ENCODE measurements at regions not wholly inside any gene's neighbourhood (a gene's known extent, or its start where the extent isn't known, plus 50 kb on each side); places are given as distances from the start of the nearest gene placed in this dataset.

DNA sequence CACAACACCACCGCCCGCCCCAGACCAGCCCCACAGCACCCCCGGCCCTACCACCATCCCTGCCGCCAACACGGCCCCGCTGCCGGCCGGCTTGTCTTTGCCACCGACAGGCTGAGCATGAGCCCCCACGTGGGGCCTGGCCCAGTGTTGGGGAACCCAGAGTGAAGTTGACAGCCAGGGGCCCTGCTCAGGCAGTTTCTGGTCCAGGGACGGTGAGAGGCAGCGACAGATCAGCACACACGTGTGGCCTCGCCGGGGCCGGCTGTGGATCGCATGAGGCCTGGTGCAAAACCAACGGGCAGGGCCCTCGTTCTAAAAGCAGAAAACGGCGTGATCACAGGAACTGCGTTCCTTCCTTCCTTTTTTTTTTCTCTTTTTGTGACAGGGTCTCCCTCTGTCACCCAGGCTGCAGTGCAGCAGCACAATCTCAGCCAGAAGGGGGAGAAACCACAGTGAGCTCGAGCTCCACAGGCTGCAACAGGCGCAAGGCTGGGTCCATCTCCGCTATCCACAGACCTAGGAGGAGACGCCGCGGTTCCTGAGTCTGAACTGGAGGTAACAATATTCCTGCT lies 50.5 kb upstream of the FBRSL1 start:
- DNase-seq = no peak

DNA sequence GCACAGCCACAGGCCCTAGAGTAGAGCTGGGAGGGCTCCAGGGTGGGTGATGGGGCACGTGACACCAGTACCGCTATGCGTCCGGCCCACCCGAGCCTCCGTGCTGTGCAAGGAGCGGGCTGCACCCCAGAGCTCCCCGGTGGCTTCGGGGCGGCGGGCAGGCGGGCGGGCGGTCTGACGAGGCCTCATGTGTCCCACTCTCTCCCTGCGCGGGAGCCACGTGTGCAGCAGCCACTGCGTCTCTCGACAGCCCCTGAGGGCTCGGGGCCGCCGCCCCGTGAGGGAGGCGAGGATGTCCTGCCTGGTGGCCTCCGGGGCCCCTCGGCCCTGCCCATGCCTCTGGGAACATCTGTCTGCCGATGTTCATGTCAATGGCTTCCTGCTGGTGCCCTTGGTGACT lies 51.2 kb upstream of the FBRSL1 start:
- DNase-seq = no peak

DNA sequence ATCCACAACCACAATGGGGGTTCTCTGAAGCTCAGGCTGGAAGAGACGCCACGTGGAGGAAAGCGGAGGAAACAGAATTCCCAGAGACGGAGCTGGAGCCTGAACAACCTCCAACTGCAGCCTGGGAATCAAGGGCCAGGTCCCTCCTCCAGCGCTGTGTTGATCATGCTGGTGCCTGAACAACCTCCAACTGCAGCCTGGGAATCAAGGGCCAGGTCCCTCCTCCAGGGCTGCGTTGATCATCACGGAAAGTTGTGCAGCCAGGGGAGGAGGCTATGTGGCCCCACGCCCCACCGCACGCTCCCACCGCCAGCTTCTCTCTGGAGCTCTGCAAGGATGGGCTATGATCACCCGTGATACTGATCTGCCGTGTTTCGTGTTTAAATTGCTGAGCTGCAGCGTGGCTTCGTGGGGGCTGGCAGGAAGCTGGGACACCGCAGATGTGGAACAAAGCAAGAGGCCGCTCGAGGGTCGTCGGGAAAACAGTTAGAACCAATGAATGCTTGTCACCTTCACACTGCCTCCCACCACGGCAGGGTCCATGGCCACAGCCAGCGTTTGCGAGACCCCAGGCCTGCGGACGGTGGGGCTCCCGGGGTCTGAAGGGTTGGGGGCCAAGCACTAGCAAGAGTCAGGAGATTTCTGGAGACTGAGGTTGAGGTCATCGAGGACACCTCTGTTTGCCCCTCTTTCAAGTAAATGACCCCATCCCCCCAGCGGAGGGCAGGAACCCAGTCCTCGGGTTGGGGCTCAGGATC lies 51.8 kb upstream of the FBRSL1 start:
- no peak for DNase-seq

DNA sequence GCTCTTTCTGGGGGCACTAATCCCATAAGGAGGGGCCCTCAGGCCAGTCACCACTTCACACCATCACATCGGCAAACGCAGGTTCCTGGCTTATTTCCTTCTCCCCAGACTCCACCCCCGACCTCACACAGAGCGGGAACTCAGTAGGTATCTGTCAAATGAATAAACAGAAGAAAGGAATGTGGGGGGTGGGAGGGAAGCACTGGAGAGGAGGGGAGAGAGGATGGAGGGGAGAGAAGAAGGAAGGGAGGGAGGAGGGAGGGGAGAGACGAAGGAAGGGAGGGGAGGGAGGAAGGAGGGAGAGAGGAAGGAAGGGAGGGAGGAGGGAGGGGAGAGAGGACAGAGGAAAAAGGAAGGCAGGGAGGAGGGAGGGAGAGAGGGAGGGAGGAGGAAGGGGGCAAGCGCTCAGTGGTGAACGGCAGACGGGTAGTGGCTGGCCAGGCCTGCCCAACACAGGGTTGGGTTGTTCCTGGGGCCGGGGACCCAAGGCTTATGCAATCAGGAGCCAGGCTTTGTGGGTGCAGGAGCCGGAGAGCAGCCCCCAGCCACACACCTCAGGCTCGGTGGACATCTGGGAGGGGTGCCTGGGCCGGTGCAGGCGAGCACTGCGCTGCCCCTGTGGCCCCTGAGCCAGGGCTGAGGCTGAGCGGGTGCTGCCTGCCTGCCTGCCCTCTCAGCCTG lies 52.6 kb upstream of the FBRSL1 start:
- no peak for DNase-seq

DNA sequence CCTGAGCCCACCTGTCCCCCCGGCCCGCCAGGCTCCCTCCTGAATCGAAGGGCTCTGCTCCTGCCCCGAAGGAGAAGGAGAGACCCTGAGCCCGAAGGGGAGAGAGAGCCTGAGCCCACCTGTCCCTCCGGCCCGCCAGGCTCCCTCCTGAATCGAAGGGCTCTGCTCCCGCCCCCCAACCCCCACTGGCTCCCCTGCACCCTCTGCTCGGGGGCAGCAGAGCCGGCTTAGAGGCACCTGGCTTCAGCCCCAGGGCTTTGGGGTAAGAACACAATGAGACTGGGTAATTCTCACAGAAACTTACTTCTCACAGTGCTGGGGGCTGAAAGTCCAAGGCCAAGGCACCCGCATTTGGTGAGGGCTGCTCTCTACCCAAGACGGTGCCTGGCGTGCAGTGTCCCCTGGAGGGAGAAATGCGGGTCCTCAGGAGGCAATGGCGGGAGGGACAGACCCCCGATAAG lies 53.1 kb upstream of the FBRSL1 start:
- DNase-seq = no peak

DNA sequence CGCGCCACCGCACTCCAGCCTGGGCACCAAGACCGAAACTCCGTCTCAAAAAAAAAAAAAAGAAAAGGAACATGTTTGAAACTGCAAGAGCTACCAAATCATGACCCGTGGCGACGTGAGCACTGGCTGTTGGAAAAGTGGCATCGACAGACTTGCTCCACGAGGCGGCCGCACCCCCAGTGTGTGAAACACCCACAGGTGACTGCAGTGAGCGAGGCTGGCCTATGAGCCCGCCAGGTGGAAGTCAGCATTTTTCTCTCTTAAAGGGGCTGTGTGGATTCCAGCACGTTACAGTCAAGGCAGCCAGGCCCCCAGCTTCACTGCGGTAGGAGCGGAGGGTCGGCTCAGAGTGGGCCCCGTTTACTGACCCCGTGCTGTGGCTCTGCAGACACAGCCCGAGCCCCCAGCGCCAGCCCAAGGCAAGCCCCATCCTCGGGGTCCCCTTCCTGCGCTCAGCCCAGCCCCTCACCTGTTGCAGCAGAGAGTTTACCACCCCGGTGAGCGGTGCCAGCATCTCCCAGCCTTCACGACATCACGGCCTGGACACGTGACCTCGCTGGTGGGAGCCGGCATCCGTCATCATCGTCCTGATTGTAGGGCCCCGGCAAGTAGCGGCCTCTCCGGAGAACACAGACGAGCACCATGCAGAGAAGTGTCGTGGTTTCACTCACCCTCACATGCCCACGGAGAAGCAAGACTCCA lies 54.3 kb upstream of the FBRSL1 start:
- DNase-seq = no peak

DNA sequence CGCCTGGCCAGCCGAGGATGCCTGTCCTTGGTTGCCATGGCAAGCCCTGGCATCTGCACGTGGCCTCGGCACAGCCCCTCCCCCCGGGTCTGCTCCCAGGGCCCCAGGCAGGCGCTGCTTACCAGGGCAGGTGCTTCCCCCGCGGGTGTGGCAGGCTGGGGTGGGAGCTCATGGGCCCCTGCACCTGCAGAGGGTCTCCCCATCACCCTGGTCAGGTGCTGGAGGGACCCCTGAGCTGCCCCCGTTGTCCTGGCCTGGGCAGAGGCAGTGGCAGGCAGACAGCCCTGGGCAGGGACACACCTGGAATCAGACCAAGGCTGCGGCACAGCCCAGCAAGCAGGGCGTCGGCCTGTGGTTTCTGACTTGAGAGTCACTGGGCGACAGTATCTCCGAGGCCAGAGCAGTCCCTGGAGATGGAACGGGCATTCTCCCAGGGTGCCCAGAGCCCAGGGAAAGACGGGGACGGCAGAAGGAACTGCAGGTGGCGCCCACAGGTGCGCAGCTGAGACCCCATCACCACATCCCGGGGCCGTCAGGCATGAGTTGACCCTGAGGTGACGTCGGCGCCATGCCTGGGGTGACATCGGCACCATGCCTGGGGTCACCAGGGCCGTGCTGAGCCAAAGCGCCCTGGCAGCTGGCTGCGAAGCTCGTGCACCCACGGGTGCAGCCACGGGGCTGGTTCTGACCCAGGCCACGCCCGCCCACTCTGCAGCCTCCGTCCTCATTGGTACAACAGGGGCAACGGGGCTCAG lies 56.1 kb upstream of the FBRSL1 start:
- DNase-seq = no peak

DNA sequence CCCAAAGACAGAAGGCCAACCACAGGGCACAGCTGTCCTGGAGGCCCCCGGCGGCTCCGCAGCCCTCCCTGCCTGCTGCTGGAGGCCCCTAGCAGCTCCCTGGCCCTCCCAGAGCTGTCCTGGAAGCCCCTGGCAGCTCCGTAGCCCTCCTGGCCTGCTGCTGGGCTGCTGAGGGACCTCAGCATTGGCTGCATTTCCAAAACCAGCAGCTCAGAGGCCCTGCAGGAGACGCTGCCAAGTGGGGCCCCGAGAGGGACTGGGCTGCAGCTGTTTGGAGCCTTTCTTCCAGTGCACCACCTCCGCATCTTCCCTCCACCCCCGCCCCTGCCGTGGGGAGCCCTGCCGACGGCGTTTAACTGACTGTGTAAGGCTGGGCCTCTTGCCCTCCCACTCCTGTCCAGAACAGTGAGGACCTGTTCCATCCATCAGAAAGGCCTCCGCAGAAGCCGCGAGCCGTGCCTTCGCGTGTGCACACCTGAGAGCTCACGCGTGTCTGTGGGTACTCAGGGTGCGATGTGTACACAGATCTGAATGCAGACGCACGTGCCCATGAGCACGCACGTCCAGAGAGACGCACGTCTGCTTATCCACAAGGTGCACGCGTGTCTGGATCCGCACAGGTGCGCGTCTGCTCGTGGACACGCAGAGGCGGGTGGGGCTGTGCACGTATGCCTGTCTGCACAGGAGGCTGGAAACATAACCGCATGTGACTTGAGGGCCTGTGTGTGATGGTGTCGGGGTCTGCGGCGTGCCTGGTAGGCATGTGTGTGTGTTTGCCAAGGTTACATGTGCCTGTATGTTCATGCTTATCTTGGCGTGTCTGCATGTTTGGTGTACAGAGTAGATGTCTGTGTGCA lies 57.0 kb upstream of the FBRSL1 start:
- no peak for DNase-seq

DNA sequence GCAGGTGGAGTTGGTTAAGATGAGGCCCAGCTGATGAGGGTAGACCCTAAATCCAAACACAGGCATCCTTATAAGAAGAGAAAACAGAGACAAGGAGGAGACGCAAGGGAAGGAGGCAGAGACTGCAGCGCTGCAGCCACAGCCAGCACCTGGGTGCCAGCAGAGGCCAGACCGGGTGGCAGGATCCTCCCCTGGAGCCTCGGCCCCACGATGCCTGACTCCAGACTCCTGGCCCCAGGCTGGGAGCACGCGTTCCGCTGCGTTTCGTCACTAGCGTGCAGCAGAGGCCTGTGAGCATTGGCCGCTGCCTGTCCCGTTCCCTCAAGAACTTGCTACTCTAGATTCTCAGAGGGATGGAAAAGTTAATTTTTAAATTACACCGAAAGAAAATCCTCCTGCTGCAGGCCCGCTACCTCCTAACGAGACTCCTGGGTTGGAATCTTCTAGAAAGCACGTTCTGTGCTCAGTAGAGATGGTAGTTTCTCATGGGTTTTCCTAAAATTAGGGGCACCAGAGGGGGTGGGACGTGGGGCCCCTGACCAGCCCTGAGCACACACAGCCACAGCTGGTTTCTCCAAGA lies 57.7 kb upstream of the FBRSL1 start:
- no peak for DNase-seq

DNA sequence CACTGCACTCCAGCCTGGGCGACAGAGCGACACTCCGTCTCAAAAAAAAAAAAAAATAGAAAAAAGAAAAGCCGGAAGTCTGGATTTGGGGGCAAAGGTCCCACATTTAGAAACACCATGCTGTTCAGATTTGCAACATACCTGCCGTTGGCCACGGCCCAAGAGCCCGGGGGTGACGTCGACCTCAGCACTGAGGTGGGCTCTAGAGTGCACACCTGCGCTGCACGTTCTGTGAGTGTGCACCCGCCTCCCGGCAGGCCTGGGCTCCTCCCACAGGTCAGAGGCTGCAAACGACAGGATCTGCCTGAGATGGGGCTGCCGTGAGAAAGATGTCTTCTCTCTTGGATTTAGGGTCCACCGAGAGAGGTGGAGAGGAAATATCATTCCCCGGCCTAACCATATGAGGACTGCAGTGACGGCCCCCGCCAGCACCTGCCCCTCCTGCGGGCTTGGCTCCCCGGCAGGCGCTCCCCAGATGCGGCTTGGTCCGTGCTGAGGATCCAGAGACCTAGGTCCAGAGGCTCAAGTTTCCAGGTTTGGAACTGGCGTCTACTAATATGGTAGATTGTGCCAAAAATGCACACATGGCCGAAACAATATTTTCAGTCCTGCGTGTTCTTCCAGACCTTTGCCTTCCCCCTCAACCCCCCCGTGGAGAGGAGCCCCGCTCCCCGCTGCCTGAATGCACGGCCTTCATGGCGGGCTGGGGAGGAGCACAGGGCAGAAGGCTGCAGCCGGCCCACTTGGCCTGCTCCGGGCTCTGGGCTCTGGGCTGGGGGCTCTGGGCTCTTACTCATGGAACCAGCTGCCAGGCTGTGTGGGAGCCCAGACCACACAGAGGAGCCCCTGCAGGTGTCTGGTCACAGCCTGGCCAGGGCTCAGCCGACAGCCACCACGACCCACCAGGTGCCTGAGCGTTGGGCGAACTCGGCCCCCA lies 58.8 kb upstream of the FBRSL1 start:
- no peak for DNase-seq

DNA sequence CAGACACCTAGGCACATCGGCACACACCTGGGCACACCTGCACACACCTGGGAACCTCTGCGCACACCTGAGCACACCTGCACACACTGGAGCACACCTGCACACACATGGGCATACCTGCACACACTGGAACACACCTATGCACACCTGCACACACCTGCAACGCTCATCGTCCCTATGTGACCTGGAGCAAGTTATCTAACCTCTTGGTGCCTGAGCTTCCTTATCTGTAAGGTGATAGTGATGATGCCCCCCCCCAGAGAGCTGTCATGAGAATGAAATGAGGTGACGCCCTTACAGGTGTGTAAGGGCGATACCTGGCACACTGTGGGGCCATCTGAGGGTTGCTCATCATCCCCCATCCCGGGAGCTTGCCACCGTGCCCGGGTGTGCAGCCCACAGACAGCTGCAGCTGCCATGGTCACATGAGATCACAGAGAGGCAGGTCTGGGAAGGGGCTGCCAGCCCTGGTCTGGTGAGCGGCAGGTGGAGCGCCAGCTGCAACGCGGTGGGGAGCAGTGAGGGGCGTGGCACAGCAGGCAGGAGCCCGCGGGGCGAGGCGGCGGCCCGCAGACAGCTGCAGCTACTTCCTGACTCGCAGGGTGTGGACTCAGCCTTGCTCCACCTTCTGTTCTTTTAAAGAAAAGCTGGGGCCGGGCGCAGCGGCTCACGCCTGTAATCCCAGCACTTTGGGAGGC lies 59.9 kb upstream of the FBRSL1 start:
- peak; percentile 73 for DNase-seq

DNA sequence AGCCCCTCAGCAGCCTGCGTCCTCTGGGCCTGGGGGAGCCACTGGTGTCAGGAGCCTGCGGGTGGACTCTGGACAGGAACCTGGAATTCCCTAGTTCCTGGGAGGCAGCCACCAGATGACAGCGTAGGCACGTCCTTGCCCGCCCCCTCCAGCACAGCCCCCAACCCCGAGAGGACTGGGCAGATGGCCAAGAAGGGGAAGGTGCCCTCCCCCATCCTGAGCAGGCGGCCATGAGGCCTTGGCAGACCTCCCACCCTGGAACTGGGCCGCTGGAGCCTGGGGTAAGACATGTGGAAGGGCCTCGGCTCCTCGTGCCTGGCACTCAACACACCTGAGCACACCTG lies 60.4 kb upstream of the FBRSL1 start:
- no peak for DNase-seq

DNA sequence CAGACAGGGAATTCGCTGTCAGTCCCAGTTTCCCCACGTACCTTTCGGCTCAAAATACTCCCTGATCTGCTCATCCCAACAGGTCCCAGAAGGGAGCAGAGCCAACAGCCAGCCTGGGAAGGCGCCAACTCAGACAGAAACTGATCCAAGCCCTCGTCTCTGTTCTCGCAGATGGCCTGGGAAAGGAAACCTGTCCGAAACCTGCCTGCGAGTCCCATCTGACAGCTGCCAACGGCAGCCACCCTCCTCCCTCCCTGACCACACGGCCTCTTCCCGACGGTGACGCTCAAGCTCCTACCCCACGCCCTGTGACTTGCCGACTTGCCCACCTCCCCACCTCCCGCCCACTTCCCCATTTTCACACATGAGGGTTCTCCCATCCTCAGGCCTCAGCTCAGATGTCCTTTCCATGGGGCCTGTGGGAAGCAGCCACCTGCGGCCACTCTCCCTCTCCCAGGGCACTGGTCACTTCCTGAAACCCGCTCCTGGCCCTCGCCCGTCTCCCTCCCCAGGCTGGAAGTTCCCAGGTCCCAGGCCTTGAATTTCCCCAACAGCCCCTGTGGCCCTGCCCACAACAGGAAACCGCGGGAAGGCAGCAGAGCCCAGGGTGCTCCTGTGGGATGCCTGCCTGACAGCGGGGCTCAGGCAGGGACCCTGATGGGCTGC lies 60.9 kb upstream of the FBRSL1 start:
- DNase-seq = no peak

DNA sequence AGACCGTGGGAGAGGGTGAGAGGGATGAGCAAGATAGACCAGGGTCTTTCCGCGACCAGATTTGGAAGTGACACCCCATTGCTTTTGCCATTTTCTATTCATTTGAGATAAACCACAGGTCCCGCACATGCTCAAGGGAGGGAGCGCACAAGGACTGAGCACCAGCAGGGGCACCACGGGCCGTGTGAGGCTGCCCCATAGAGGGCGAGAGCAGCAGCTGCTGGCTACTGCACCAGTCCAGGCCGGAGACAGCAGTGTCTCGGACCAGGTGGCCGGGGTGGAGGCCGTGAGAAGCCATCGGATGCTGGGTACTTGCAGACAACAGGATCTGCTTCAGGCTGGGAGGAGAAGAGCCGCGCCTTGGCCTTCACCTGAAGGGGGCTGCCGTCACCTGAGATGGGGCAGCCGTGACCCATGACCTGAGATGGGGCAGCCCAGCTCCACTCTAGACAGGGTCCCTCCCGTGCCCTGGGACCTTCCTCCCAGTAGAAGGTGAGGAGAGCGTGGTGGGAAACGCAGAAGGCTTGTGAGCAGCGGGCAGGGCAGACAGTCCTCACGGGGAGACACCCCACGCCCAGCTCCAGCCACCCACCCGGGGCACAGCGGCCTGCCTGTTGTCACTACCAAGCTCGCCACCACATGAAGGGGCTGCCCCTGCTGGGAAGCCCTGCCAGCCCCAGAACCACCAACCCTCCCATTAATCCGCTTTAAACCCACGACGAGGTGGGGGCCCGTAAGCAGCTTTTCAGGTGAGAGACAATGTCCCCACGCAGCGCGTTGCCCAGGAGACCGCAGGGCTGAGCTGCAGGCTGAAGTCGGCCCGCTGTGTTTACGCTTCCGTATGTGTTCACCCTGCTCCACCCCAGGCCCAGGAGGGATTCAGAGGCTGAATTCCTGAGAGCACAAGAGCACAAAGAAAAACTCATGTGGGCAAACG lies 61.7 kb upstream of the FBRSL1 start:
- DNase-seq = no peak

DNA sequence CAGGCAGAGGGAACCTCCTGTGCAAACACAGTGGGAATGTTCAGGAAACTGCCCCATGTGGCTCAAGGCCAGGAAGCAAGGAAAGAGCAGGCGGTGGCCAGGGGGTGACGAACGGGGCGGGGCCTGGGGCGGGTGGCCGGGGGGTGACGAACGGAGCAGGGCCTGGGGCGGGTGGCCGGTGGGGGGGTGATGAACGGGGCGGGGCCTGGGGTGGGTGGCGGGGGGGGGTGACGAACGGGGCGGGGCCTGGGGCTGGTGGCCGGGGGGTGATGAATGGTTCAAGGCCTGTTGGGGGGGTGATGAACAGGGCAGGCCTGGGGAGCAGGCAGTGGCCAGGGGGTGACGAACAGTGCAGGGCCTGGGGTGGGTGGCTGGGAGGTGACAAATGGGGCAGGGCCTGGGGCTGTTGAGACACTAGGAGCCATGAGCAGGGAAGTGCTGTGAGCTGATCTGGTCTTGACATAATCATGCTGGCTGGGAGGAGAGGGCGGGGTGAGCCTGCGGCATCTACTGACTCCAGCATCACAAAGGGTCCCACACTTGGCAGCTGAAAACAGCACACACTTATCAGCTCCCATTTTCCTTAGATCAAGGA lies 62.7 kb upstream of the FBRSL1 start:
- DNase-seq = no peak

DNA sequence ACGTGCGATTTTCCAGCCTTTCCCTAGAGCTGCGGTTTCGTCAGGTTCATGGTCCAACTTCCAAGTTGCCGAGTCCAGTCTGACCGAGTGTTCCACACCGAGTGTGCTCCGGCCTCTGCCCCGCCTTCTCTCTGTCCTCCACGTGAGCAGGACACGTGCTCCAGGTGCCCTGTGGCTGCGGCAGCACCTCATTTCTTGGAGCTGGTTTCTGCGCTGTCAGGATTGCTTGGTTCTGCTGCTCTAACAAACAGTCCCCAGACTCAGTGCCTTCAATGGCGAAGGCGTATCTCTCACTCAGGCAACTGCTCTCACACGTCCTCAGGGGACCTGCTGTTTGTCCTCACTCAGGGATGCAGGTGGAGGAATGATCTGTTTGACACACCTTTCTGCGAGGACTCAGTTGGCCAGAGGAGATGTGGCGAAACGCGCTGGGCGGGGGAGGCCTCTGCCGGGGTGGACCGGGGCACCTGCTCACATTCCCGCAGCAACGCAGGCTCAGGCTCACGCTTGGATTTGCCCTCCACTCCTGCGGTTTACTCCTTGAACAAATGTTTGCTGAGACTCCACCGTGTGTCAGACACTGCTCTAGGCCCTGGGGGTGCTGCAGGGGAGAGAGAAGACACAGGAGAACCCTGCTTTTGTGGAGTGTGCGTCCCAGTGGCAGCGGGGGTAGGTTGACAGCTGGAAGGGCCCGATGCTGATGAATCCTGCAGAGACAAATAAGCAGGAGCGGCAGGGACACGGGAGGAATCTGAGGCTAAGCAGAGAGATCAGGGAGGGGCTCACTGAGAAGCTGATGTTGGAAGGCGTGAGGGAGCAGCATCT lies 63.4 kb upstream of the FBRSL1 start:
- DNase-seq = no peak

DNA sequence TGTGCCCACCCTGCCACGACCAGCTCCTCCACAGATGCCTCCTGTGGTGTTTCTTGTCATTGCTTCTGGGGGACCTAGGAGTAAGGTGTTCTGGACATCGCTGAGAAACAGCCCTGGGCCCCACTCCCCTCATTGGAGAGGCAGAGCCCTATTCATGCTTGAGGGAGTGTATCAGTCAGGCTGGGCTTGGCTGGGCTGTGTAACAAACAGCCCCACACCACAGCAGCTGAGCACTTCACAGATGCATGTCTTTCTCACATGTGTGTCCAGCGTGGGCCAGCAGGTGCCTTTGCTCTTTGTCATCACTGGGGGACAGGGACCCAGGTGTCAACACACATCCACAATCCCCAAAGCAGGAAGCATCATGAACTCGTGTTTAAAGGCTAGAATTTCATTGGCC lies 65.1 kb upstream of the FBRSL1 start:
- no peak for DNase-seq

All from NCI-H510A treated with DMSO at 0.1 percent for 48 hours (cell line).